Neural cell (in vitro differentiated cells): ENCODE measurements at regions not wholly inside any gene's neighbourhood (a gene's known extent, or its start where the extent isn't known, plus 50 kb on each side); places are given as distances from the start of the nearest gene placed in this dataset.

Experiments used
- H2AFZ ChIP-seq: fragments of 200-600, 300-800 bp; sonication (generic), shearing (Covaris generic); 2 replicates; pipeline ENCODE4 v1.6.0; 2014; ENCODE audit warnings: low read depth, mild to moderate bottlenecking, antibody characterized with exemption, low read length, moderate library complexity
- H3F3A ChIP-seq: fragments of 200-600 bp; shearing (Covaris generic); 2 replicates; pipeline ENCODE4 v1.6.1; 2016; ENCODE audit warnings: mild to moderate bottlenecking, moderate library complexity, mixed read lengths, antibody characterized with exemption, low read length; ENCODE audit not compliant: insufficient read depth, poor library complexity, severe bottlenecking
- H3K27ac ChIP-seq: fragments of 200-600, 300-800 bp; sonication (generic), shearing (Covaris generic); 2 replicates; pipeline ENCODE4 v1.5.1; 2014; ENCODE audit warnings: mild to moderate bottlenecking, low read length, moderate library complexity
- H3K27me3 ChIP-seq: fragments of 300-800, 200-600 bp; sonication (generic), shearing (Covaris generic); 2 replicates; pipeline ENCODE4 v1.6.0; 2014; ENCODE audit warnings: mild to moderate bottlenecking, low read depth, low read length, moderate library complexity; ENCODE audit not compliant: insufficient read depth
- H3K36me3 ChIP-seq: fragments of 300-800, 200-600 bp; sonication (generic), shearing (Covaris generic); 2 replicates; pipeline ENCODE4 v1.5.1; 2014; ENCODE audit warnings: mild to moderate bottlenecking, antibody characterized with exemption, low read length, moderate library complexity; ENCODE audit not compliant: insufficient read depth
- H3K4me2 ChIP-seq: fragments of 300-800, 200-600 bp; sonication (generic), shearing (Covaris generic); 2 replicates; pipeline ENCODE4 v1.6.0; 2014; ENCODE audit warnings: mild to moderate bottlenecking, low read length
- H3K4me3 ChIP-seq: fragments of 300-800, 200-600 bp; sonication (generic), shearing (Covaris generic); 2 replicates; pipeline ENCODE4 v1.5.1; 2014; ENCODE audit warnings: mild to moderate bottlenecking, low read length, moderate library complexity
- H3K79me2 ChIP-seq: fragments of 200-600 bp; shearing (Covaris generic); replicated peaks from 2 replicates; pipeline ENCODE4 v1.6.0; 2014; ENCODE audit warnings: mild to moderate bottlenecking, low read length, moderate library complexity; ENCODE audit not compliant: insufficient read depth
- H3K9ac ChIP-seq: fragments of 300-800, 200-600 bp; sonication (generic), shearing (Covaris generic); 2 replicates; pipeline ENCODE4 v1.6.1; 2016; ENCODE audit warnings: mild to moderate bottlenecking, low read length, mixed read lengths
- H3K9me2 ChIP-seq: fragments of 200-600 bp; shearing (Covaris generic); 2 replicates; pipeline ENCODE4 v1.6.1; 2016; ENCODE audit warnings: mild to moderate bottlenecking, low read length, mixed read lengths; ENCODE audit not compliant: insufficient read depth
- H3K9me3 ChIP-seq: fragments of 200-600, 300-800 bp; sonication (generic), shearing (Covaris generic); 2 replicates; pipeline ENCODE4 v1.6.1; 2016; ENCODE audit warnings: mild to moderate bottlenecking, mixed run types, low read length, moderate library complexity, mixed read lengths
- H4K20me1 ChIP-seq: fragments of 200-600 bp; shearing (Covaris generic); 2 replicates; pipeline ENCODE4 v1.6.1; 2016; ENCODE audit warnings: mild to moderate bottlenecking, mixed run types; ENCODE audit not compliant: insufficient read depth
- CTCF ChIP-seq: fragments of 450-650 bp; IDR thresholded peaks from 2 replicates; pipeline ENCODE4 v1.5.1; 2014; ENCODE audit warnings: antibody characterized with exemption, mild to moderate bottlenecking, moderate library complexity; ENCODE audit not compliant: poor library complexity, severe bottlenecking
- EP300 ChIP-seq: fragments of 450-650 bp; conservative IDR thresholded peaks from 2 replicates; pipeline ENCODE4 v1.6.1; 2014; ENCODE audit warnings: antibody characterized with exemption, mild to moderate bottlenecking, moderate library complexity; ENCODE audit not compliant: poor library complexity, severe bottlenecking
- EZH2 ChIP-seq: fragments of 200-600, 300-800 bp; shearing (Covaris generic), sonication (generic); IDR thresholded peaks from 2 replicates; pipeline ENCODE4 v1.6.1; 2014; ENCODE audit warnings: antibody characterized with exemption, low read length, borderline replicate concordance, mild to moderate bottlenecking; ENCODE audit not compliant: insufficient read depth, poor library complexity, severe bottlenecking
- MXI1 ChIP-seq: fragments of 450-650 bp; conservative IDR thresholded peaks from 2 replicates; pipeline ENCODE4 v1.6.1; 2014; ENCODE audit warnings: antibody characterized with exemption, mild to moderate bottlenecking; ENCODE audit not compliant: poor library complexity, severe bottlenecking
- POLR2AphosphoS5 ChIP-seq: IDR thresholded peaks from 2 replicates; pipeline ENCODE4 v1.6.1; 2012
- RAD21 ChIP-seq: fragments of 450-650 bp; conservative IDR thresholded peaks from 2 replicates; pipeline ENCODE4 v1.6.1; 2014; ENCODE audit warnings: antibody characterized with exemption, mild to moderate bottlenecking, moderate library complexity
- SMC3 ChIP-seq: fragments of 450-650 bp; conservative IDR thresholded peaks from 2 replicates; pipeline ENCODE4 v1.6.1; 2014; ENCODE audit warnings: antibody characterized with exemption, mild to moderate bottlenecking, moderate library complexity; ENCODE audit not compliant: poor library complexity
- TAF1 ChIP-seq: IDR thresholded peaks from 2 replicates; pipeline ENCODE4 v1.6.1; 2012; ENCODE audit warnings: low read depth

- Histone ChIP-seq H3K4me2 (no peak overlapping the region), H3F3A (no peaks in the 10 kb centered on the region), H3K4me3 (no peak overlapping the region), H3K79me2 (no peaks in the 10 kb centered on the region), H3K27me3 (no peaks in the 10 kb centered on the region), H3K9ac (no peak overlapping the region), H4K20me1 (no peaks in the 10 kb centered on the region), H3K36me3 (no peaks in the 10 kb centered on the region), H3K9me3 (no peaks in the 10 kb centered on the region), H3K9me2 (no peaks in the 10 kb centered on the region), H3K27ac (no peak overlapping the region), H2AFZ (no peak overlapping the region)
- TF ChIP-seq EP300 (no peak), SMC3 (no peak)
Measured at GRCh38 chr11:33605703-33606102, 94.9 kb downstream of the C11orf91 start.

- H3K4me3 ChIP-seq: peak overlapping the region; percentile 57
Measured at GRCh38 chr11:33598426-33599069, 102.1 kb downstream of the C11orf91 start.

GRCh38 chr11:33594188-33594587 lies 106.4 kb downstream of the C11orf91 start:
- no peaks in the 10 kb centered on the region for H3K79me2 ChIP-seq
- no peak overlapping the region for H2AFZ ChIP-seq
- H3K9me3 ChIP-seq: peaks cover 5% of the 10 kb centered on the region
- peaks cover 9% of the 10 kb centered on the region for H3F3A ChIP-seq
- no peak overlapping the region for H3K4me3 ChIP-seq
- no peak overlapping the region for H3K27ac ChIP-seq
- TF ChIP-seq EZH2: no peak
- TF ChIP-seq RAD21: no peak
- H3K9ac ChIP-seq: no peak overlapping the region
- H3K36me3 ChIP-seq: no peaks in the 10 kb centered on the region
- no peaks in the 10 kb centered on the region for H4K20me1 ChIP-seq
- no peaks in the 10 kb centered on the region for H3K27me3 ChIP-seq
- H3K4me2 ChIP-seq: no peak overlapping the region
- H3K9me2 ChIP-seq: no peaks in the 10 kb centered on the region

More at GRCh38 chr11:33598426-33599069, 102.1 kb downstream of the C11orf91 start:
- H3K79me2 ChIP-seq: no peaks in the 10 kb centered on the region
- no peaks in the 10 kb centered on the region for H3K27me3 ChIP-seq
- peaks cover 5% of the 10 kb centered on the region for H3K9me3 ChIP-seq
- H3K4me2 ChIP-seq: peak overlapping the region; percentile 64
- no peaks in the 10 kb centered on the region for H3K36me3 ChIP-seq
- H2AFZ ChIP-seq: peak overlapping the region; percentile 92
- peaks cover 10% of the 10 kb centered on the region for H3F3A ChIP-seq
- H3K9ac ChIP-seq: peak overlapping the region; percentile 75
- no peaks in the 10 kb centered on the region for H3K9me2 ChIP-seq
- H3K27ac ChIP-seq: peak overlapping the region; percentile 99
- TF ChIP-seq EP300 (peak; percentile 66), MXI1 (peak; percentile 22), RAD21 (peak; percentile 25), SMC3 (peak; percentile 32), CTCF (no peak), TAF1 (no peak), POLR2AphosphoS5 (peak; percentile 75)
- H4K20me1 ChIP-seq: no peaks in the 10 kb centered on the region

- Histone ChIP-seq H3K36me3 (no peaks in the 10 kb centered on the region), H2AFZ (no peak overlapping the region), H3K4me3 (no peak overlapping the region), H3K79me2 (no peaks in the 10 kb centered on the region), H3K9ac (no peak overlapping the region), H3K27ac (no peak overlapping the region), H3K27me3 (no peaks in the 10 kb centered on the region), H4K20me1 (no peaks in the 10 kb centered on the region), H3K9me2 (no peaks in the 10 kb centered on the region), H3F3A (no peaks in the 10 kb centered on the region), H3K4me2 (no peak overlapping the region), H3K9me3 (peaks cover 5% of the 10 kb centered on the region)
- no peak for TF ChIP-seq RAD21
- no peak for TF ChIP-seq EP300
- no peak for TF ChIP-seq TAF1
- no peak for TF ChIP-seq POLR2AphosphoS5
Measured at GRCh38 chr11:33590441-33590840, 110.2 kb downstream of the C11orf91 start.
